Mucosa of descending colon (tissue), 3 donors: ENCODE measurements at regions not wholly inside any gene's neighbourhood (a gene's known extent, or its start where the extent isn't known, plus 50 kb on each side); places are given as distances from the start of the nearest gene placed in this dataset.

Experiments used
- ATAC-seq: fragments of 200-7000 bp; cut with Tn5 transposase; one replicate; pipeline ENCODE4 v1.9.1; 2020; ENCODE audit warnings: mild to moderate bottlenecking, moderate library complexity
- DNase-seq, 3 donors: peaks; one replicate each; pipeline ENCODE4 v3.0.0-alpha.2; 2020
- H3K36me3 ChIP-seq: fragments of 200-600 bp; one replicate; pipeline ENCODE4 v1.8.0; 2021; ENCODE audit warnings: low read depth, mild to moderate bottlenecking
- H3K4me1 ChIP-seq: fragments of 200-600 bp; one replicate; pipeline ENCODE4 v1.8.0; 2021; ENCODE audit warnings: low read depth, mild to moderate bottlenecking
- H3K4me3 ChIP-seq: fragments of 200-600 bp; one replicate; pipeline ENCODE4 v1.8.0; 2021; ENCODE audit warnings: mild to moderate bottlenecking
- H3K9me3 ChIP-seq: fragments of 200-600 bp; one replicate; pipeline ENCODE4 v1.8.0; 2021; ENCODE audit warnings: mild to moderate bottlenecking
- CTCF ChIP-seq: fragments of 200-600 bp; IDR thresholded peaks from one replicate; pipeline ENCODE4 v1.8.0; 2022; ENCODE audit warnings: antibody characterized with exemption, mild to moderate bottlenecking
- intact Hi-C, 2 donors: fragments of 100-400 bp; cut with DNase I in 1 of 2; cut with micrococcal nuclease in 1 of 2; formaldehyde crosslinking; loops; one replicate each; pipeline versions ENCODE4 v1.11.0 to v1.11.1; 2022; cut with DNase I, micrococcal nuclease
- donor health status: DM: no; HTN: no; CAD: no; lungs with moderate emphysema.
- donor health status: DM: no; HTN: no; CAD: no.
- donor health status: DM: no; HTN: yes; CAD: no.

- no peak for ATAC-seq
- no peaks in the 10 kb centered on the region for H3K36me3 ChIP-seq
- no peak overlapping the region for H3K4me3 ChIP-seq
- TF ChIP-seq CTCF = no peak
- intact Hi-C loops = no loop called here
- no peak for DNase-seq
- no peaks in the 10 kb centered on the region for H3K4me1 ChIP-seq
- H3K9me3 ChIP-seq = no peaks in the 10 kb centered on the region
Observed at GRCh38 chr10:28963539-28964221, 286.4 kb downstream of the BAMBI start.

- intact Hi-C loops = no loop called here
- Histone ChIP-seq H3K4me1 (no peaks in the 10 kb centered on the region), H3K4me3 (no peak overlapping the region), H3K36me3 (no peaks in the 10 kb centered on the region), H3K9me3 (no peaks in the 10 kb centered on the region)
- no peak for DNase-seq
- no peak for ATAC-seq
- no peak for TF ChIP-seq CTCF
Observed at GRCh38 chr10:28965937-28966336, 288.6 kb downstream of the BAMBI start.

GRCh38 chr10:28967031-28967430 lies 289.7 kb downstream of the BAMBI start:
- TF ChIP-seq CTCF = no peak
- Histone ChIP-seq H3K4me3 (no peak overlapping the region), H3K36me3 (no peaks in the 10 kb centered on the region), H3K9me3 (no peaks in the 10 kb centered on the region), H3K4me1 (no peaks in the 10 kb centered on the region)
- intact Hi-C loops = no loop called here
- no peak for DNase-seq
- ATAC-seq = no peak

- TF ChIP-seq CTCF = no peak
- Histone ChIP-seq H3K9me3 (no peaks in the 10 kb centered on the region), H3K4me3 (no peak overlapping the region), H3K36me3 (no peaks in the 10 kb centered on the region), H3K4me1 (no peaks in the 10 kb centered on the region)
- ATAC-seq = no peak
- intact Hi-C loops = no loop called here
- DNase-seq = no peak
Observed at GRCh38 chr10:28969413-28969812, 292.1 kb downstream of the BAMBI start.

- TF ChIP-seq CTCF = no peak
- ATAC-seq (no peak), DNase-seq (no peak)
- Histone ChIP-seq H3K4me1 (no peaks in the 10 kb centered on the region), H3K9me3 (no peaks in the 10 kb centered on the region), H3K36me3 (no peaks in the 10 kb centered on the region), H3K4me3 (no peak overlapping the region)
- intact Hi-C loops = no loop called here
Observed at GRCh38 chr10:28970231-28970630, 292.9 kb downstream of the BAMBI start.

- H3K4me3 ChIP-seq = no peak overlapping the region
- intact Hi-C loops = no loop called here
- ATAC-seq = no peak
- H3K9me3 ChIP-seq = no peaks in the 10 kb centered on the region
- no peaks in the 10 kb centered on the region for H3K4me1 ChIP-seq
- H3K36me3 ChIP-seq = no peaks in the 10 kb centered on the region
- DNase-seq = no peak
- no peak for TF ChIP-seq CTCF
Observed at GRCh38 chr10:28971255-28971654, 293.9 kb downstream of the BAMBI start.
